Liver (tissue), 7 donors: ENCODE measurements at regions not wholly inside any gene's neighbourhood (a gene's known extent, or its start where the extent isn't known, plus 50 kb on each side); places are given as distances from the start of the nearest gene placed in this dataset.

Experiments used
- DNase-seq: peaks from one replicate; pipeline ENCODE4 v3.0.0-alpha.2; 2017; ENCODE audit warnings: low spot score
- H3K27ac ChIP-seq, 2 donors: one replicate each; pipeline ENCODE4 v1.7.0; 2013; ENCODE audit warnings: inconsistent platforms in 2 of 2, low read length in 2 of 2, control low read depth in 1 of 2, low read depth in 1 of 2, mild to moderate bottlenecking in 1 of 2
- H3K27me3 ChIP-seq, 4 donors: one replicate each; pipeline versions ENCODE4 v1.6.1 to v1.7.0; 2013; ENCODE audit warnings: low read length in 3 of 4, inconsistent platforms in 1 of 4, mild to moderate bottlenecking in 1 of 4, moderate library complexity in 1 of 4; ENCODE audit not compliant: control insufficient read depth in 4 of 4, insufficient read depth in 4 of 4
- H3K36me3 ChIP-seq, 4 donors: one replicate each; pipeline versions ENCODE4 v1.6.1 to v1.7.0; 2013; ENCODE audit warnings: low read length in 3 of 4, mild to moderate bottlenecking in 3 of 4, low read depth in 1 of 4, moderate library complexity in 1 of 4; ENCODE audit not compliant: control insufficient read depth in 4 of 4, insufficient read depth in 3 of 4
- H3K4me1 ChIP-seq, 4 donors: one replicate each; pipeline versions ENCODE4 v1.6.1 to v1.7.0; 2013; ENCODE audit warnings: low read length in 3 of 4, mild to moderate bottlenecking in 3 of 4, moderate library complexity in 1 of 4; ENCODE audit not compliant: control insufficient read depth in 4 of 4, insufficient read depth in 4 of 4
- H3K4me3 ChIP-seq, 3 donors: one replicate each; pipeline versions ENCODE4 v1.6.1 to v1.7.0; 2013; ENCODE audit warnings: low read length in 3 of 3, control low read depth in 1 of 3, low read depth in 1 of 3, mild to moderate bottlenecking in 1 of 3
- H3K9ac ChIP-seq, 2 donors: one replicate each; pipeline ENCODE4 v1.7.0; 2013; ENCODE audit warnings: low read length in 2 of 2, mild to moderate bottlenecking in 2 of 2, moderate library complexity in 2 of 2, control low read depth in 1 of 2, low read depth in 1 of 2
- H3K9me3 ChIP-seq, 4 donors: one replicate each; pipeline versions ENCODE4 v1.6.1 to v1.7.0; 2013; ENCODE audit warnings: low read length in 3 of 4; ENCODE audit not compliant: control insufficient read depth in 4 of 4
- ATF3 ChIP-seq: IDR thresholded peaks from 2 replicates; pipeline ENCODE4 v1.6.1; 2016; ENCODE audit warnings: antibody characterized with exemption
- EGR1 ChIP-seq, 2 donors: IDR thresholded peaks; 2 replicates each; pipeline ENCODE4 v1.6.1; 2016 to 2018; ENCODE audit warnings: antibody characterized with exemption in 2 of 2, low read depth in 2 of 2
- FOXA1 ChIP-seq: IDR thresholded peaks from 2 replicates; pipeline ENCODE4 v1.6.1; 2016; ENCODE audit warnings: antibody characterized with exemption
- GABPA ChIP-seq, 2 donors: IDR thresholded peaks in 1 of 2; conservative IDR thresholded peaks in 1 of 2; 2 replicates each; pipeline ENCODE4 v1.6.1; 2016; ENCODE audit warnings: antibody characterized with exemption in 2 of 2, mild to moderate bottlenecking in 1 of 2, moderate library complexity in 1 of 2
- HNF4A ChIP-seq, 2 donors: conservative IDR thresholded peaks; 2 replicates each; pipeline ENCODE4 v1.6.1; 2016; ENCODE audit warnings: antibody characterized with exemption in 2 of 2, mild to moderate bottlenecking in 2 of 2
- JUND ChIP-seq, 2 donors: IDR thresholded peaks; 2 replicates each; pipeline ENCODE4 v1.6.1; 2016; ENCODE audit warnings: antibody characterized with exemption in 2 of 2
- MAX ChIP-seq: IDR thresholded peaks from 2 replicates; pipeline ENCODE4 v1.6.1; 2016; ENCODE audit warnings: antibody characterized with exemption
- NR2F2 ChIP-seq: IDR thresholded peaks from 2 replicates; pipeline ENCODE4 v1.6.1; 2016; ENCODE audit warnings: antibody characterized with exemption
- RAD21 ChIP-seq, 2 donors: IDR thresholded peaks; 2 replicates each; pipeline ENCODE4 v1.6.1; 2016; ENCODE audit warnings: antibody characterized with exemption in 2 of 2, mild to moderate bottlenecking in 2 of 2
- REST ChIP-seq: IDR thresholded peaks from 2 replicates; pipeline ENCODE4 v1.6.1; 2016; ENCODE audit warnings: antibody characterized with exemption, mild to moderate bottlenecking
- SP1 ChIP-seq: IDR thresholded peaks from 2 replicates; pipeline ENCODE4 v1.6.1; 2018; ENCODE audit warnings: antibody characterized with exemption, mild to moderate bottlenecking
- TAF1 ChIP-seq: conservative IDR thresholded peaks from 2 replicates; pipeline ENCODE4 v1.6.1; 2016; ENCODE audit warnings: antibody characterized with exemption, mild to moderate bottlenecking
- YY1 ChIP-seq: IDR thresholded peaks from 2 replicates; pipeline ENCODE4 v1.6.1; 2016; ENCODE audit warnings: antibody characterized with exemption, mild to moderate bottlenecking
- ZBTB33 ChIP-seq: IDR thresholded peaks from 2 replicates; pipeline ENCODE4 v1.6.1; 2016; ENCODE audit warnings: antibody characterized with exemption
- WGBS: extraction: QIAGEN DNeasy Blood & Tissue Kit; methylation state at CpG from one replicate; pipeline ENCODE4 v1.1.7; 2013; 5-methylcytosine and 5-hydroxymethylcytosine counted together
- donor health status: healthy.
- donor health status: healthy.
- donor health status: healthy.
- donor health status: healthy.

- Histone ChIP-seq H3K36me3 (no peaks in the 10 kb centered on the region), H3K9me3 (no peaks in the 10 kb centered on the region), H3K9ac (no peak overlapping the region), H3K4me1 (no peaks in the 10 kb centered on the region), H3K4me3 (no peak overlapping the region), H3K27me3 (no peaks in the 10 kb centered on the region), H3K27ac (no peak overlapping the region)
- TF ChIP-seq YY1 (no peak), SP1 (no peak), FOXA1 (no peak), EGR1 (IDR thresholded peaks at IDR 0.05; ENCODE audit: low read depth in 2 of 2) (no peak), GABPA (IDR thresholded peaks at IDR 0.05 in 1 of 2, conservative IDR thresholded peaks at IDR 0.05 in 1 of 2) (no peak), TAF1 (no peak), RAD21 (IDR thresholded peaks at IDR 0.05) (no peak), ZBTB33 (no peak), JUND (IDR thresholded peaks at IDR 0.05) (no peak), NR2F2 (no peak), REST (no peak), ATF3 (no peak), HNF4A (conservative IDR thresholded peaks at IDR 0.05) (no peak), MAX (no peak)
- WGBS = 55% methylated on average over 2 of the region's 2 CpGs
- no peak for DNase-seq
These were observed 1025.8 kb upstream of the LCORL start for GRCh38 chr4:19047279-19047880.

- no peaks in the 10 kb centered on the region for H3K27me3 ChIP-seq
- H3K9ac ChIP-seq = no peak overlapping the region
- 73% methylated on average over 3 of the region's 3 CpGs for WGBS
- TF ChIP-seq GABPA (IDR thresholded peaks at IDR 0.05 in 1 of 2, conservative IDR thresholded peaks at IDR 0.05 in 1 of 2) (no peak), TAF1 (no peak), JUND (IDR thresholded peaks at IDR 0.05) (no peak), EGR1 (IDR thresholded peaks at IDR 0.05; ENCODE audit: low read depth in 2 of 2) (no peak), HNF4A (conservative IDR thresholded peaks at IDR 0.05) (no peak), YY1 (no peak), FOXA1 (no peak)
- no peak for DNase-seq
- no peaks in the 10 kb centered on the region for H3K36me3 ChIP-seq
- no peak overlapping the region for H3K27ac ChIP-seq
- H3K4me3 ChIP-seq = no peak overlapping the region
- no peaks in the 10 kb centered on the region for H3K9me3 ChIP-seq
- no peaks in the 10 kb centered on the region for H3K4me1 ChIP-seq
These were observed 1018.3 kb upstream of the LCORL start for GRCh38 chr4:19039816-19040215.
